Epithelial cell of esophagus (primary cell): ENCODE measurements at regions not wholly inside any gene's neighbourhood (a gene's known extent, or its start where the extent isn't known, plus 50 kb on each side); places are given as distances from the start of the nearest gene placed in this dataset.
"Not testable (repeated sequence)": the region's sequence is repeated elsewhere in the genome, so short reads cannot be mapped to it uniquely, and the experiment has no call there.

ENCODE experiments used
- DNase-seq: peaks from one replicate; pipeline ENCODE4 v3.0.0; 2010; ENCODE audit warnings: low read depth
- H3K4me3 ChIP-seq: 2 replicates; pipeline ENCODE4 v1.5.1; 2011; ENCODE audit warnings: mild to moderate bottlenecking, low read length, control low read depth
- CTCF ChIP-seq: IDR thresholded peaks from 2 replicates; pipeline ENCODE4 v1.5.1; 2011; ENCODE audit warnings: low read depth, mild to moderate bottlenecking, low read length, control low read depth, inconsistent platforms; ENCODE audit not compliant: insufficient read depth; ENCODE audit errors: missing control alignments

- TF ChIP-seq CTCF: no peak
- H3K4me3 ChIP-seq: no peak overlapping the region
- DNase-seq: no peak
Measured at GRCh38 chr2:124996406-124996805, 971.3 kb downstream of the CNTNAP5 start.

GRCh38 chr2:124999906-125000305 is 974.8 kb downstream of the CNTNAP5 start:
- TF ChIP-seq CTCF: no peak
- no peak for DNase-seq
- H3K4me3 ChIP-seq: no peak overlapping the region

- no peak for DNase-seq
- no peak for TF ChIP-seq CTCF
- no peak overlapping the region for H3K4me3 ChIP-seq
Measured at GRCh38 chr2:125004106-125004800, 979.2 kb downstream of the CNTNAP5 start.

GRCh38 chr2:125006676-125007075 is 981.6 kb downstream of the CNTNAP5 start:
- H3K4me3 ChIP-seq: no peak overlapping the region
- DNase-seq: no peak
- no peak for TF ChIP-seq CTCF

- not testable (repeated sequence) for DNase-seq, H3K4me3 ChIP-seq
Measured at GRCh38 chr2:125028721-125029120, 1003.6 kb downstream of the CNTNAP5 start.

- DNase-seq: no peak
- no peak overlapping the region for H3K4me3 ChIP-seq
- no peak for TF ChIP-seq CTCF
Measured at GRCh38 chr2:125033871-125034270, 1008.8 kb downstream of the CNTNAP5 start.

- no peak for DNase-seq
- no peak for TF ChIP-seq CTCF
- H3K4me3 ChIP-seq: no peak overlapping the region
Measured at GRCh38 chr2:125037135-125037653, 1012.1 kb downstream of the CNTNAP5 start.

- TF ChIP-seq CTCF: no peak
- DNase-seq: no peak
- H3K4me3 ChIP-seq: no peak overlapping the region
Measured at GRCh38 chr2:125041846-125042245, 1016.8 kb downstream of the CNTNAP5 start.
